HG02973 (cell line): ENCODE measurements at regions not wholly inside any gene's neighbourhood (a gene's known extent, or its start where the extent isn't known, plus 50 kb on each side); places are given as distances from the start of the nearest gene placed in this dataset.

Experiments
- ATAC-seq: cut with Tn5 transposase; IDR thresholded peaks from one replicate; pipeline ENCODE4 v1.9.1; 2021; ENCODE audit warnings: moderate library complexity; ENCODE audit not compliant: unreplicated experiment

- no peak for ATAC-seq
Measured at GRCh38 chr16:87228363-87228762, 88.8 kb downstream of the C16orf95 start.

- ATAC-seq, result no peak
Measured at GRCh38 chr16:87229230-87230188, 87.7 kb downstream of the C16orf95 start.

GRCh38 chr16:87230571-87230970, 86.6 kb downstream of the C16orf95 start:
- ATAC-seq, result no peak

GRCh38 chr16:87231295-87231694, 85.9 kb downstream of the C16orf95 start:
- ATAC-seq, result no peak

- ATAC-seq, result no peak
Measured at GRCh38 chr16:87231911-87232310, 85.3 kb downstream of the C16orf95 start.

- no peak for ATAC-seq
Measured at GRCh38 chr16:87233928-87234327, 83.3 kb downstream of the C16orf95 start.

- no peak for ATAC-seq
Measured at GRCh38 chr16:87234601-87235000, 82.6 kb downstream of the C16orf95 start.

GRCh38 chr16:87235810-87236515, 81.2 kb downstream of the C16orf95 start:
- ATAC-seq, result no peak

GRCh38 chr16:87236516-87237115, 80.6 kb downstream of the C16orf95 start:
- no peak for ATAC-seq

GRCh38 chr16:87238361-87238715, 78.9 kb downstream of the C16orf95 start:
- ATAC-seq, result no peak

- no peak for ATAC-seq
Measured at GRCh38 chr16:87239545-87239944, 77.6 kb downstream of the C16orf95 start.

GRCh38 chr16:87240211-87241136, 76.7 kb downstream of the C16orf95 start:
- ATAC-seq, result no peak

- ATAC-seq, result no peak
Measured at GRCh38 chr16:87241137-87241771, 75.9 kb downstream of the C16orf95 start.

- no peak for ATAC-seq
Measured at GRCh38 chr16:87243478-87243877, 73.7 kb downstream of the C16orf95 start.

GRCh38 chr16:87244636-87245197, 72.5 kb downstream of the C16orf95 start:
- ATAC-seq, result no peak

- ATAC-seq, result no peak
Measured at GRCh38 chr16:87245511-87245910, 71.7 kb downstream of the C16orf95 start.

GRCh38 chr16:87246269-87247065, 70.7 kb downstream of the C16orf95 start:
- no peak for ATAC-seq

GRCh38 chr16:87248714-87249113, 68.5 kb downstream of the C16orf95 start:
- no peak for ATAC-seq

- no peak for ATAC-seq
Measured at GRCh38 chr16:87249425-87249824, 67.8 kb downstream of the C16orf95 start.
